ENCODE measurements at regions not wholly inside any gene's neighbourhood (a gene's known extent, or its start where the extent isn't known, plus 50 kb on each side); places are given as distances from the start of the nearest gene placed in this dataset.

DNA sequence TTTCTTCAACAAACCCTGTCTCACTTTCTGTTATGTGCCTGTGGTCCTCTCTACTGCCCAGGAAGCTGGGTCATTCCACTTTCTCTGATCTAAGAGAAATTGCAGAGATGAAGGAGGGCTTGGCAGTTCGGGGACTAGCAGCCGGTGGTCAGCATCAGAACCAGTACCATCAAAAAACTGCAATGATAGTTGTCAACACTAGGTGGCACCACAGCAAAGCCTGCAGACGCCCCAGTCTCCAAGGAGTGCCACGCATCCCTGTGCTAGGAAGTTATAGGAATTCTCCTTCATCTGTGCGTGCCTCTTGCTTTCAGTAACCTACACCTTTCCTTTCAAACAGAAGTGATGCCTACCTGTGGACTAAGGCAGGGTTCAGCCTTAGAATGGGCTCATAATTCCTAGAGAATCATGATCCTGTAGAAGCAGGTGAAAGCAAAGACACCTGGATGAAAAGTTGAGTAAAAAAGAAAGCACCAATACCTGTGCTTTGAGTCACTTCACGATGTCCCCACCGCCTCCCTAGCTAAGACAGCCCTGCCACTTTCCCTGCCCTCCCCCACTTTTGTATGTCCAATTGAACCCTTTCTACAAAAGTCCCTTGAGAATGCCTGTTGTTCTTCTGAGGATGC lies 129.2 kb downstream of the ADAMTS1 start:
- no peaks in the 10 kb centered on the region for H3K79me2 ChIP-seq (ENCODE audit: control insufficient read depth, insufficient read depth, low read length)
- no peak overlapping the region for H3K27ac ChIP-seq (ENCODE audit: insufficient read depth, low read depth, low read length)
- no peaks in the 10 kb centered on the region for H3K9me3 ChIP-seq (replicated peaks; ENCODE audit: control insufficient read depth, insufficient read depth, low read length)
- no peak overlapping the region for H3K9ac ChIP-seq (replicated peaks; ENCODE audit: extremely low read depth, insufficient read depth, low read length)
- ChIA-PET CTCF (no interaction called here), POLR2A (no interaction called here)
- no peak overlapping the region for H3K4me3 ChIP-seq (replicated peaks in 1 of 3; ENCODE audit: insufficient read depth in 1 of 3, low read depth in 1 of 3, low read length in 3 of 3)
- no peaks in the 10 kb centered on the region for H3K27me3 ChIP-seq (ENCODE audit: control insufficient read depth in 2 of 2, insufficient read depth in 2 of 2, low read length in 2 of 2)
- FAIRE-seq = peak; percentile 72
- no peaks in the 10 kb centered on the region for H4K20me1 ChIP-seq (replicated peaks; ENCODE audit: control insufficient read depth, extremely low read depth, insufficient read depth, low read length)
- BruUV-seq (replicated peaks) = no TSS peak
- TF ChIP-seq, protein P1, sequence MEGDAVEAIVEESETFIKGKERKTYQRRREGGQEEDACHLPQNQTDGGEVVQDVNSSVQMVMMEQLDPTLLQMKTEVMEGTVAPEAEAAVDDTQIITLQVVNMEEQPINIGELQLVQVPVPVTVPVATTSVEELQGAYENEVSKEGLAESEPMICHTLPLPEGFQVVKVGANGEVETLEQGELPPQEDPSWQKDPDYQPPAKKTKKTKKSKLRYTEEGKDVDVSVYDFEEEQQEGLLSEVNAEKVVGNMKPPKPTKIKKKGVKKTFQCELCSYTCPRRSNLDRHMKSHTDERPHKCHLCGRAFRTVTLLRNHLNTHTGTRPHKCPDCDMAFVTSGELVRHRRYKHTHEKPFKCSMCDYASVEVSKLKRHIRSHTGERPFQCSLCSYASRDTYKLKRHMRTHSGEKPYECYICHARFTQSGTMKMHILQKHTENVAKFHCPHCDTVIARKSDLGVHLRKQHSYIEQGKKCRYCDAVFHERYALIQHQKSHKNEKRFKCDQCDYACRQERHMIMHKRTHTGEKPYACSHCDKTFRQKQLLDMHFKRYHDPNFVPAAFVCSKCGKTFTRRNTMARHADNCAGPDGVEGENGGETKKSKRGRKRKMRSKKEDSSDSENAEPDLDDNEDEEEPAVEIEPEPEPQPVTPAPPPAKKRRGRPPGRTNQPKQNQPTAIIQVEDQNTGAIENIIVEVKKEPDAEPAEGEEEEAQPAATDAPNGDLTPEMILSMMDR (IDR thresholded peaks at IDR 0.05; ENCODE audit: extremely low read depth in 1 of 2, insufficient read depth in 1 of 2, low read depth in 1 of 2, low read length in 2 of 2) = peak; percentile 81 to 89
- no peak for TF ChIP-seq GATA2 (IDR thresholded peaks at IDR 0.05; ENCODE audit: insufficient read depth, insufficient read length, low read depth, low read length)
- TF ChIP-seq POLR2AphosphoS5 (IDR thresholded peaks at IDR 0.05; ENCODE audit: insufficient read depth, low read depth, low read length) = no peak
- H3K4me1 ChIP-seq (ENCODE audit: control insufficient read depth, extremely low read depth, insufficient read depth, low read length) = no peaks in the 10 kb centered on the region
- H3K4me2 ChIP-seq (ENCODE audit: insufficient read depth, low read length) = no peak overlapping the region
- H3K9me1 ChIP-seq (replicated peaks; ENCODE audit: control insufficient read depth, extremely low read depth, insufficient read depth, low read length) = no peaks in the 10 kb centered on the region
- H3K36me3 ChIP-seq (ENCODE audit: control insufficient read depth in 2 of 2, extremely low read depth in 1 of 2, insufficient read depth in 2 of 2, low read length in 2 of 2) = no peaks in the 10 kb centered on the region
- H2AFZ ChIP-seq (ENCODE audit: low read depth, low read length) = no peak overlapping the region
- dilution Hi-C loops (cut with MboI; ENCODE audit: extremely low pct_ligation_motif_present, low sequenced_read_pairs) (no loop called here), intact Hi-C loops (cut with micrococcal nuclease) (loop anchor here (1.0 to 10.0 kb wide), 5 partner anchors 251 to 1108 kb away; partner anchors contain the start of gene APP)
- peak; percentile 55 for DNase-seq (ENCODE audit: low read depth, low spot score)

DNA sequence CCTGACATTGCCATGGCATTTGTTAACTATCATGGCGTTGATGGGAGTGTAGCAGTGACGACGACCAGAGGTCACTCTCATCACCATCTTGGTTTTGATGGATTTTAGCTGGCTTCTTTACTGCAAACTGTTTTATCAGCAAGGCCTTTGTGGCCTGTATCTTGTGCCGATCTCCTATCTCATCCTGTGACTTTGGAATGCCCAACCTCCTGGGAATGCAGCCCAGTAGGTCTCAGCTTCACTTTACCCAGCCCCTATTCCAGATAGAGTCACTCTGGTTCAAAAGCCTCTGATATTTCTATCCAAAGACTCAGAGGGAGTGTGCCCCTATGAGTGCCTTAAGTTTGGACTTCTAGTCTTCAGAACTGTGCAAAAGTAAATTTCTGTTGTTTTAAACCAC lies 130.1 kb downstream of the ADAMTS1 start:
- Histone ChIP-seq H3K9ac (replicated peaks; ENCODE audit: extremely low read depth, insufficient read depth, low read length) (no peak overlapping the region), H3K9me3 (replicated peaks; ENCODE audit: control insufficient read depth, insufficient read depth, low read length) (no peaks in the 10 kb centered on the region), H3K79me2 (ENCODE audit: control insufficient read depth, insufficient read depth, low read length) (no peaks in the 10 kb centered on the region), H3K4me3 (replicated peaks in 1 of 3; ENCODE audit: insufficient read depth in 1 of 3, low read depth in 1 of 3, low read length in 3 of 3) (no peak overlapping the region), H4K20me1 (replicated peaks; ENCODE audit: control insufficient read depth, extremely low read depth, insufficient read depth, low read length) (no peaks in the 10 kb centered on the region), H3K4me2 (ENCODE audit: insufficient read depth, low read length) (no peak overlapping the region), H3K27me3 (ENCODE audit: control insufficient read depth in 2 of 2, insufficient read depth in 2 of 2, low read length in 2 of 2) (no peaks in the 10 kb centered on the region), H3K27ac (ENCODE audit: insufficient read depth, low read depth, low read length) (no peak overlapping the region), H3K4me1 (ENCODE audit: control insufficient read depth, extremely low read depth, insufficient read depth, low read length) (no peaks in the 10 kb centered on the region), H3K9me1 (replicated peaks; ENCODE audit: control insufficient read depth, extremely low read depth, insufficient read depth, low read length) (no peaks in the 10 kb centered on the region), H3K36me3 (ENCODE audit: control insufficient read depth in 2 of 2, extremely low read depth in 1 of 2, insufficient read depth in 2 of 2, low read length in 2 of 2) (no peaks in the 10 kb centered on the region), H2AFZ (ENCODE audit: low read depth, low read length) (no peak overlapping the region)
- intact Hi-C loops (cut with micrococcal nuclease) = loop anchor here (10.0 kb wide), 1 partner anchor 250 kb away; no protein-coding TSS in a partner anchor
- dilution Hi-C loops (cut with MboI; ENCODE audit: extremely low pct_ligation_motif_present, low sequenced_read_pairs) = no loop called here
- DNase-seq (ENCODE audit: low read depth, low spot score) = no peak
- POLR2A ChIA-PET = no interaction called here
- no peak for TF ChIP-seq MYC (IDR thresholded peaks at IDR 0.05; ENCODE audit: low read depth, low read length)
- TF ChIP-seq EZH2 (IDR thresholded peaks at IDR 0.05; ENCODE audit: borderline replicate concordance, low read depth, low read length, severe bottlenecking) = no peak
- no peak for TF ChIP-seq GATA2 (IDR thresholded peaks at IDR 0.05; ENCODE audit: insufficient read depth, insufficient read length, low read depth, low read length)
- TF ChIP-seq POLR2AphosphoS5 (IDR thresholded peaks at IDR 0.05; ENCODE audit: insufficient read depth, low read depth, low read length) = no peak
- TF ChIP-seq FOS (IDR thresholded peaks at IDR 0.05; ENCODE audit: borderline replicate concordance, insufficient read depth, low read length) = no peak
- TF ChIP-seq, protein P2, sequence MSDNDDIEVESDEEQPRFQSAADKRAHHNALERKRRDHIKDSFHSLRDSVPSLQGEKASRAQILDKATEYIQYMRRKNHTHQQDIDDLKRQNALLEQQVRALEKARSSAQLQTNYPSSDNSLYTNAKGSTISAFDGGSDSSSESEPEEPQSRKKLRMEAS (IDR thresholded peaks at IDR 0.05; ENCODE audit: insufficient read depth, insufficient read length) = no peak
- TF ChIP-seq, protein P1 (IDR thresholded peaks at IDR 0.05; ENCODE audit: extremely low read depth in 1 of 2, insufficient read depth in 1 of 2, low read depth in 1 of 2, low read length in 2 of 2) = no peak
- TF ChIP-seq JUN (IDR thresholded peaks at IDR 0.05; ENCODE audit: borderline replicate concordance, insufficient read depth, insufficient read length, low read depth) = no peak
- no peak for TF ChIP-seq POLR2A (IDR thresholded peaks at IDR 0.05; ENCODE audit: low read depth, low read length)
- BruUV-seq (replicated peaks) = no TSS peak
- CTCF ChIA-PET = no interaction called here
- FAIRE-seq = no peak
